H4 (cell line): ENCODE measurements at regions not wholly inside any gene's neighbourhood (a gene's known extent, or its start where the extent isn't known, plus 50 kb on each side); places are given as distances from the start of the nearest gene placed in this dataset.
"Not testable (repeated sequence)": the region's sequence is repeated elsewhere in the genome, so short reads cannot be mapped to it uniquely, and the experiment has no call there.

ENCODE experiments used
- DNase-seq: peaks from one replicate; pipeline ENCODE4 v3.0.0-alpha.2; 2015; ENCODE audit warnings: low spot score

- DNase-seq, result peak; percentile 78
Measured at GRCh38 chr18:57881818-57882413, 78.8 kb upstream of the ATP8B1 start.

GRCh38 chr18:57879924-57880323 lies 76.8 kb upstream of the ATP8B1 start:
- not testable (repeated sequence) for DNase-seq

- no peak for DNase-seq
Measured at GRCh38 chr18:57869221-57869620, 66.1 kb upstream of the ATP8B1 start.

- no peak for DNase-seq
Measured at GRCh38 chr18:57866355-57866754, 63.2 kb upstream of the ATP8B1 start.

- no peak for DNase-seq
Measured at GRCh38 chr18:57864615-57865121, 61.6 kb upstream of the ATP8B1 start.

- DNase-seq, result no peak
Measured at GRCh38 chr18:57863706-57864105, 60.6 kb upstream of the ATP8B1 start.

GRCh38 chr18:57859314-57859713 lies 56.2 kb upstream of the ATP8B1 start:
- peak; percentile 13 for DNase-seq

GRCh38 chr18:57856557-57857280 lies 53.6 kb upstream of the ATP8B1 start:
- no peak for DNase-seq

GRCh38 chr18:57856128-57856527 lies 53.0 kb upstream of the ATP8B1 start:
- DNase-seq, result no peak

GRCh38 chr18:57855551-57855950 lies 52.4 kb upstream of the ATP8B1 start:
- no peak for DNase-seq

- no peak for DNase-seq
Measured at GRCh38 chr18:57854726-57855125, 51.6 kb upstream of the ATP8B1 start.

GRCh38 chr18:57853864-57854263 lies 50.7 kb upstream of the ATP8B1 start:
- DNase-seq, result no peak

GRCh38 chr18:57853133-57853532 lies 50.0 kb upstream of the ATP8B1 start:
- no peak for DNase-seq
